Ovary (tissue), 7 donors: ENCODE measurements at regions not wholly inside any gene's neighbourhood (a gene's known extent, or its start where the extent isn't known, plus 50 kb on each side); places are given as distances from the start of the nearest gene placed in this dataset.

ENCODE experiments used
- DNase-seq, 5 donors: peaks; one replicate each; pipeline ENCODE4 v3.0.0-alpha.2; 2019 to 2020
- H3K27ac ChIP-seq, 2 donors: fragments of 200-600 bp; one replicate each; pipeline versions ENCODE4 v1.5.1 to v1.8.0; 2019 to 2022
- H3K27me3 ChIP-seq: fragments of 200-600 bp; one replicate; pipeline ENCODE4 v1.8.0; 2022
- H3K36me3 ChIP-seq: fragments of 200-600 bp; sonication (generic); one replicate; pipeline ENCODE4 v1.5.1; 2019
- H3K4me1 ChIP-seq: one replicate; pipeline ENCODE4 v1.8.1; 2013; ENCODE audit warnings: mild to moderate bottlenecking, moderate library complexity; ENCODE audit not compliant: insufficient read depth
- H3K4me3 ChIP-seq: fragments of 200-600 bp; sonication (generic); one replicate; pipeline ENCODE4 v1.5.1; 2017
- H3K9me3 ChIP-seq, 2 donors: fragments of 200-600 bp in 1 of 2; sonication (generic) in 1 of 2; one replicate each; pipeline versions ENCODE4 v1.5.1 to v1.8.1; 2013 to 2019; ENCODE audit warnings: mild to moderate bottlenecking in 1 of 2, moderate library complexity in 1 of 2
- CTCF ChIP-seq, 3 donors: fragments of 450-650 bp in 2 of 3; fragments of 200-600 bp in 1 of 3; IDR thresholded peaks; one replicate each; pipeline versions ENCODE4 v1.5.1 to v1.8.0; 2016 to 2022; ENCODE audit warnings: antibody characterized with exemption in 3 of 3, mild to moderate bottlenecking in 1 of 3
- EP300 ChIP-seq: sonication (generic); formaldehyde crosslinking; IDR thresholded peaks from one replicate; pipeline ENCODE4 v1.6.1; 2017; ENCODE audit warnings: antibody characterized with exemption
- POLR2A ChIP-seq: fragments of 450-650 bp; IDR thresholded peaks from one replicate; pipeline ENCODE4 v1.6.1; 2017; ENCODE audit warnings: antibody characterized with exemption, mild to moderate bottlenecking, moderate library complexity
- WGBS, 3 donors: extraction: QIAGEN DNeasy Blood & Tissue Kit in 1 of 3; methylation state at CpG; one replicate each; pipeline versions ENCODE4 v1.1.5 to v1.1.7; 2013 to 2017; 5-methylcytosine and 5-hydroxymethylcytosine counted together
- intact Hi-C, 4 donors: fragments of 100-400 bp; cut with DNase I; formaldehyde crosslinking; loops; one replicate each; pipeline versions ENCODE4 v1.11.0 to v1.15.1; 2022 to 2023
- donor health status: DM: no; HTN: no; CAD: no; lungs with moderate emphysema.
- donor health status: DM: no; HTN: no; CAD: no.
- donor health status: Bipolar disorder and iron deficiency.
- donor health status: DM: no; HTN: no; CAD: no.
- donor health status: DM: yes; HTN: yes; CAD: no.

- no peaks in the 10 kb centered on the region for H3K27me3 ChIP-seq
- no peak for TF ChIP-seq CTCF (IDR thresholded peaks at IDR 0.05)
- TF ChIP-seq POLR2A: no peak
- no peak for TF ChIP-seq EP300
- no peaks in the 10 kb centered on the region for H3K4me1 ChIP-seq
- H3K27ac ChIP-seq: no peak overlapping the region
- H3K4me3 ChIP-seq: no peak overlapping the region
- no peak for DNase-seq
- intact Hi-C loops: no loop called here
- WGBS, 3 donors: 30 to 48% (median 34%) methylated on average over 5 of the region's 5 CpGs
- no peaks in the 10 kb centered on the region for H3K36me3 ChIP-seq
- no peaks in the 10 kb centered on the region for H3K9me3 ChIP-seq
Measured at GRCh38 chr10:85524001-85524666, 842.5 kb downstream of the GRID1 start.

GRCh38 chr10:85527616-85528317 lies 838.8 kb downstream of the GRID1 start:
- WGBS, 3 donors: 64 to 75% (median 69%) methylated on average over 3 of the region's 3 CpGs

GRCh38 chr10:85528318-85528652 lies 838.3 kb downstream of the GRID1 start:
- intact Hi-C loops: no loop called here
- H3K36me3 ChIP-seq: no peaks in the 10 kb centered on the region
- TF ChIP-seq EP300 (no peak), CTCF (IDR thresholded peaks at IDR 0.05) (no peak), POLR2A (no peak)

More at GRCh38 chr10:85527616-85528317, 838.8 kb downstream of the GRID1 start:
- TF ChIP-seq EP300 (no peak), CTCF (IDR thresholded peaks at IDR 0.05) (no peak), POLR2A (no peak)
- no peaks in the 10 kb centered on the region for H3K27me3 ChIP-seq
- no peak for DNase-seq
- no peak overlapping the region for H3K4me3 ChIP-seq
- intact Hi-C loops: no loop called here
- no peaks in the 10 kb centered on the region for H3K4me1 ChIP-seq
- H3K27ac ChIP-seq: no peak overlapping the region
- H3K36me3 ChIP-seq: no peaks in the 10 kb centered on the region
- H3K9me3 ChIP-seq: no peaks in the 10 kb centered on the region

GRCh38 chr10:85531706-85532105 lies 834.9 kb downstream of the GRID1 start:
- TF ChIP-seq POLR2A: no peak
- TF ChIP-seq EP300: no peak
- TF ChIP-seq CTCF (IDR thresholded peaks at IDR 0.05): no peak
- Histone ChIP-seq H3K27ac (no peak overlapping the region), H3K27me3 (no peaks in the 10 kb centered on the region), H3K36me3 (no peaks in the 10 kb centered on the region), H3K9me3 (no peaks in the 10 kb centered on the region), H3K4me3 (no peak overlapping the region), H3K4me1 (no peaks in the 10 kb centered on the region)
- intact Hi-C loops: no loop called here
- DNase-seq: no peak
- 28 to 55% (median 33%) methylated on average over 3 of the region's 3 CpGs for WGBS, 3 donors

More at GRCh38 chr10:85528318-85528652, 838.3 kb downstream of the GRID1 start:
- Histone ChIP-seq H3K4me3 (no peak overlapping the region), H3K9me3 (no peaks in the 10 kb centered on the region), H3K27me3 (no peaks in the 10 kb centered on the region), H3K27ac (no peak overlapping the region), H3K4me1 (no peaks in the 10 kb centered on the region)
- DNase-seq: no peak
